Activated B cell treated with CpG ODN at 0.5 μM for 24 hours (primary cell): ENCODE measurements at regions not wholly inside any gene's neighbourhood (a gene's known extent, or its start where the extent isn't known, plus 50 kb on each side); places are given as distances from the start of the nearest gene placed in this dataset.

Source experiments
- ATAC-seq: fragments of 200-7000 bp; cut with Tn5 transposase; one replicate; pipeline ENCODE4 v1.10.0; 2021; ENCODE audit warnings: low read depth, mild to moderate bottlenecking, moderate library complexity
- CTCF ChIA-PET: fragments of 350-600 bp; sonication (Branson Sonifier 250); formaldehyde crosslinking; loops from one replicate; lab custom pipeline; 2021; ENCODE audit warnings: antibody characterized with exemption; lab: Charles Lee
- POLR2A ChIA-PET: fragments of 350-600 bp; sonication (Branson Sonifier 250); formaldehyde crosslinking; loops from one replicate; lab custom pipeline; 2021; ENCODE audit warnings: antibody characterized with exemption; lab: Charles Lee
- DNase-seq: peaks from one replicate; pipeline ENCODE4 v3.0.0; 2022
- H3K27ac Mint-ChIP-seq: one replicate; pipeline ENCODE4 v1.8.0; 2020; ENCODE audit warnings: mixed read lengths
- H3K27me3 Mint-ChIP-seq: one replicate; pipeline ENCODE4 v1.8.0; 2021; ENCODE audit warnings: mixed read lengths
- H3K36me3 Mint-ChIP-seq: one replicate; pipeline ENCODE4 v1.8.0; 2021; ENCODE audit warnings: low read depth, mixed read lengths
- H3K4me1 Mint-ChIP-seq: one replicate; pipeline ENCODE4 v1.8.0; 2021; ENCODE audit warnings: mixed read lengths
- H3K4me3 Mint-ChIP-seq: one replicate; pipeline ENCODE4 v1.8.0; 2020; ENCODE audit warnings: mild to moderate bottlenecking, mixed read lengths
- H3K9me3 Mint-ChIP-seq: one replicate; pipeline ENCODE4 v1.8.0; 2020; ENCODE audit warnings: mixed read lengths
- intact Hi-C: fragments of 100-400 bp; cut with micrococcal nuclease; formaldehyde crosslinking; loops from one replicate; pipeline ENCODE4 v1.15.1; 2024
- TF ChIP-seq, protein P1 (sequence below): fragments of 200-600 bp; IDR thresholded peaks from one replicate; pipeline ENCODE4 v1.8.0; 2022; ENCODE audit warnings: antibody characterized with exemption, mild to moderate bottlenecking

DNA sequence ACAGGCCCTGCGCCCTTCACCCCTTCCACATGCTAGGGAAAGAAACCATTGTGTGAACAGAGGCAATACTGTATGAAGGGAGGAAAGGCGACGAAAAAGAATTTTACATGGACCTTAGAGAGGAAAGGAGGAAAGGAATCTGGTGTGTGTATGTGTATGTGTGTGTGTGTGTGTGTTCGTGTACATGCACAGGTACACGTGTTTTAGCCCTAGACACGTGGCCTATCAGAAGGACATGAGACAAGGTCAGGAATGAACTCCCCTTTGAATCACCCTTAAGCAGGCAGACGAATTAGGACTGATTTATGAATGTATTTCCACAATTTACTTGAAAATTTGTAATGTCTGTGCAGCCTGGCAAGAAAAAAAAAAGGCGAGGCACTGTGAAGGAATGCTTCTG is 276.0 kb downstream of the ZNF516 start:
- DNase-seq (no peak), ATAC-seq (no peak)
- ChIA-PET CTCF (no interaction called here), POLR2A (no interaction called here)
- TF ChIP-seq, protein P1, sequence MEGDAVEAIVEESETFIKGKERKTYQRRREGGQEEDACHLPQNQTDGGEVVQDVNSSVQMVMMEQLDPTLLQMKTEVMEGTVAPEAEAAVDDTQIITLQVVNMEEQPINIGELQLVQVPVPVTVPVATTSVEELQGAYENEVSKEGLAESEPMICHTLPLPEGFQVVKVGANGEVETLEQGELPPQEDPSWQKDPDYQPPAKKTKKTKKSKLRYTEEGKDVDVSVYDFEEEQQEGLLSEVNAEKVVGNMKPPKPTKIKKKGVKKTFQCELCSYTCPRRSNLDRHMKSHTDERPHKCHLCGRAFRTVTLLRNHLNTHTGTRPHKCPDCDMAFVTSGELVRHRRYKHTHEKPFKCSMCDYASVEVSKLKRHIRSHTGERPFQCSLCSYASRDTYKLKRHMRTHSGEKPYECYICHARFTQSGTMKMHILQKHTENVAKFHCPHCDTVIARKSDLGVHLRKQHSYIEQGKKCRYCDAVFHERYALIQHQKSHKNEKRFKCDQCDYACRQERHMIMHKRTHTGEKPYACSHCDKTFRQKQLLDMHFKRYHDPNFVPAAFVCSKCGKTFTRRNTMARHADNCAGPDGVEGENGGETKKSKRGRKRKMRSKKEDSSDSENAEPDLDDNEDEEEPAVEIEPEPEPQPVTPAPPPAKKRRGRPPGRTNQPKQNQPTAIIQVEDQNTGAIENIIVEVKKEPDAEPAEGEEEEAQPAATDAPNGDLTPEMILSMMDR = no peak
- no peaks in the 10 kb centered on the region for H3K4me1 Mint-ChIP-seq
- H3K36me3 Mint-ChIP-seq = no peaks in the 10 kb centered on the region
- no peak overlapping the region for H3K27ac Mint-ChIP-seq
- intact Hi-C loops = no loop called here
- H3K27me3 Mint-ChIP-seq = no peaks in the 10 kb centered on the region
- H3K4me3 Mint-ChIP-seq = no peak overlapping the region
- H3K9me3 Mint-ChIP-seq = no peaks in the 10 kb centered on the region

DNA sequence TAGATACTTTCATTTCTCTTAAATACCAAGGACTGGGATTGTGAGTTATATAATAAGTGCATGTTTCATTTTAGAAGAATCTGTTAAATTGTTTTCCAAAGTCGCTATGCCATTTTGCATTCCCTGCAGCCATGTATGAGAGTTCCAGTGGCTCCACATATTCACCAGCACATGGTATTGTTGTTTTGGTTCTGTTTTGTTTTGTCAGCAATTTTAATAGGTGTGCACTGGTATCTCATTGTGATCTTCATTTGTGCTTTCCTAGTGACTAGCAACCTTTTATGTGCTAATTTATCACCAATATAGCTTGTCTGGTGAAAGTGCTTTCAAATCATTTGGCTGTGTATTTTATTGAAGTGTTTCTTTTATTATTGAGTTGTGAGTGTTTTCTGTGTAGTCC is 278.9 kb downstream of the ZNF516 start:
- ChIA-PET POLR2A (no interaction called here), CTCF (no interaction called here)
- no peaks in the 10 kb centered on the region for H3K4me1 Mint-ChIP-seq
- H3K4me3 Mint-ChIP-seq = no peak overlapping the region
- H3K27me3 Mint-ChIP-seq = no peaks in the 10 kb centered on the region
- TF ChIP-seq, protein P1 = no peak
- no peaks in the 10 kb centered on the region for H3K9me3 Mint-ChIP-seq
- H3K36me3 Mint-ChIP-seq = no peaks in the 10 kb centered on the region
- no peak for ATAC-seq
- DNase-seq = no peak
- intact Hi-C loops = no loop called here
- no peak overlapping the region for H3K27ac Mint-ChIP-seq

DNA sequence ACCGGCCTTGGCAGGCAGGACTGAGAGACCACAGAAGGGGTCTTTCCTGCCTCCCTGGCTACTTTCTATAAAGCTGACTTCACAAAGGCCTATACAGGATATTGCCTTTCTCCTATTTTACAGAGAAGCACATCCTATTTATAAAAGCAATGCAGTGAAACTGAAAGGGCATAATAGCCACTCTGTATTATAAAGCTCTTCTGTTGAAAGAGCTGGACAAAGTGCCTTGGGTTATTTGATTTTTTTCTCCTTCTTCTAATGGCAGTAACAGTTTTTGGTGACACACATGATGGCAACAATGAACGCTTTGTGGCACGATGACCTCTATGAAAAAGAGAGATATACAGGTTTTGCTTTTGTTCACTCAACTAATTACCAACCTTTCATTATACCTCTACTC is 281.1 kb downstream of the ZNF516 start:
- POLR2A ChIA-PET = no interaction called here
- Mint-ChIP-seq H3K4me1 (no peaks in the 10 kb centered on the region), H3K27me3 (no peaks in the 10 kb centered on the region), H3K27ac (no peak overlapping the region), H3K4me3 (no peak overlapping the region), H3K36me3 (no peaks in the 10 kb centered on the region), H3K9me3 (no peaks in the 10 kb centered on the region)
- ATAC-seq (no peak), DNase-seq (no peak)
- intact Hi-C loops = no loop called here
- TF ChIP-seq, protein P1 = no peak
- CTCF ChIA-PET = no interaction called here

DNA sequence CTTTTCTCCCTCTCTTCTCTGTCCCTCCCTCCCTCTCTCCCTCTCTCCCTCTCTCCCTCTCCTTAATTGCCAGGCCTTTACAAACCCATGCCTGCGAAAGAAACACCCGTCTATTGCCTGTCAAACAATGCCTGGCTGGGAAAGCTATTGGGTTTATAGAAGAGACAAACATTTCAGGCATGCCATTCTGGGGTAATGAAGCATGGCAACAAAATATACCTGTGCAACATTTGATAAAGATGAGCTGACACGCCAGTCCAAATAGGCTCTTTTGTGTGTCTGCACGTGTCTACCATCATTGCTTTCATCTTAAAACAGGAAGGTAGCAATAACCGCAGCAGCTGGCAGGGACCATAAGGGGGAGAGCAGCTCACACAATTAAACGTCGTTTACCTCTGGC is 282.1 kb downstream of the ZNF516 start:
- Mint-ChIP-seq H3K9me3 (no peaks in the 10 kb centered on the region), H3K4me1 (no peaks in the 10 kb centered on the region), H3K4me3 (no peak overlapping the region), H3K27me3 (no peaks in the 10 kb centered on the region), H3K27ac (no peak overlapping the region), H3K36me3 (no peaks in the 10 kb centered on the region)
- intact Hi-C loops = no loop called here
- TF ChIP-seq, protein P1 = no peak
- POLR2A ChIA-PET = no interaction called here
- DNase-seq = no peak
- CTCF ChIA-PET = no interaction called here
- no peak for ATAC-seq

DNA sequence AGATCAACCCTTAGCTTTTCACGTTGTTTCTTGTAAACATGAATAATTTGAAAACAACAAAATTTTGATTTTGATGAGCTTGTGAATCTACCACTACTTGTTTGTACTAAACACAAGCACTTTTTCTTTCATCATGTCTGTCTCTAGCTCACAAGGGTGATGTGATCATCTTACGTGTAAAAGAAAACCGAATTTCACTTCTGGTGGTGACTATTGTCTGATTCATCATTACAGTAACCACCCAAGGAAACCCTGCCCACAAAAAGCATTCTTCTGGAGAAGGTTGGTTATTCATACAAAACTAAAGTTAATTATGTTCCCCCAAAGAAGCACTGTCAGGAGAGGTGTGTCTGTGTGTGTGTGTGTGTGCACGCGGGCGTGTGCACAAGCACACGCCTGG is 285.4 kb downstream of the ZNF516 start:
- ATAC-seq = no peak
- Mint-ChIP-seq H3K9me3 (no peaks in the 10 kb centered on the region), H3K27me3 (no peaks in the 10 kb centered on the region), H3K4me1 (no peaks in the 10 kb centered on the region), H3K27ac (no peak overlapping the region), H3K4me3 (no peak overlapping the region), H3K36me3 (no peaks in the 10 kb centered on the region)
- intact Hi-C loops = no loop called here
- ChIA-PET CTCF (no interaction called here), POLR2A (no interaction called here)
- TF ChIP-seq, protein P1 = no peak
- DNase-seq = no peak
